CD4-positive, alpha-beta T cell treated with Interferon gamma for 1 hour (primary cell): ENCODE measurements at regions not wholly inside any gene's neighbourhood (a gene's known extent, or its start where the extent isn't known, plus 50 kb on each side); places are given as distances from the start of the nearest gene placed in this dataset.

Source experiments
- DNase-seq: peaks from one replicate; pipeline ENCODE4 v3.0.0-alpha.2; 2020

DNA sequence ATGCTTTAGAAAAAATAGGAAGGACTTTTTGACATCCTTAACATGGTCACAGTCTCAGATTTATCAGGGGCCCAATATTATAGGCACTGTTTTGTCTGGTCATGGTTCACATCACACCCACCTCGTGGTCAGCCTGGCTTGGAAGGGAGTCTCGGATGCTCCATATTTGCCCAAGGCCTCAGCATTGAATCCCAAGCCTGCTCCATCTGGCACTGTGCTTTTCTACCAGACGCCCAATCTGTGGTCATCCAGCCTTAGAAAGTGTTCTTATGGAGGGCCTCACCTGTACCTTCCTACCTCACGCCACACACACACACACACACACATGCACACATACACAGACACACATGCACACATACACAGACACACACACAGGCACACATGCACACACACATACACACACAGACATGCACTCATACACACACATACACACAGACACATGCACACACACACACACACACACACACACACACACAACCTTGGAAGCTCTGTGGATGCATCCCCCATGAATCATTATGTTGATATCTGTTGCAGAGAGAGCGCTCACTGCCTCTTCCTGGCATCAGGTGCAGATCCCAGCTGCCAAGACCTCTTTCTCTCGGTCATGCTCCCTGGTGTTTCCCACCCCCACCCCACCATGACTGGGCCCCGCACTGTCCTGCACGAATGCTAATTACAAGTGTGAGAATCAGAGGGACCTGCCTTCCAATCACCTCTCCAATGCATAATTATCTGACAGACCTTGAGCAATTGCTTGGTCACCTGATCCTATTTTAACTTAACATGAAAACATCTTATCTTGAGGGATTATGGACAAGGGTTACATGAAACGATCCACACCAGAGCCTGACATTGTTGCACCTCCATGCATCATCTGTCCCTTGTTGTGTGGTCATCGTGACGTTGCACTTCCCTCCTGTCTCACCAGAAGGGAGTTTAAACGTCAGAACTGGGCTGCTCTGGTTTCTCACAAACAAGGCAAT is 122.7 kb upstream of the TMEM72 start:
- no peak for DNase-seq

DNA sequence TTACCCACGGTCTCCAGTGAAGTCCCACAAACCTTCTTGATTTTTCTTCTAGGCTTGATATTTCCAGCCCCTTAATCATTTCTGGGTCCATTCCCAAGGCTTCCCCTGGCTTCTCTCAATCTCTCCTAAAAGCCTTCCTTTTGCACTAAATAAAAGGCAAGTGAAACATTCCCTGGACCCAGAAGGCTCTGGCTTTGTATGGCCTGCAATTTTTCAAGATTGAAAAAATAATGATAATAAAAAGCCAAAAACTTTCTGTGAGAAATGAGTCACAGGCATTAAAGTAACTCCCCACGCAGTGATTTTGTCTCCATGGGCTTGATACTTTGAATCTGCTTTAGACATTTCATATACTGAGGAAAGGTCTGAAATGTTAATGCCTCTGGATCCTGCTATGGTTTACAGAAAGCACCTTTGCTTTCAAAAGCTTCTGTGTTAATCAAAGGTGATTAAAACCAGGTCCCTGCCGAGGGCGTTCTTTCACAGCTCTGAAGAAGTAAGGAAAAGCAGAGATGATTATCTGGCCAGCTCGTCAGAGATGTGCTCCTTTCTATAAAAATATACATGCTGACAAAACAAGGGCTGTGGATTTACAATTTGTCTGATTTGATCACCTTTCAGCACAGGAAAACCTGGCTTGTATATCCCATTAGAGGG is 118.9 kb upstream of the TMEM72 start:
- DNase-seq = no peak

DNA sequence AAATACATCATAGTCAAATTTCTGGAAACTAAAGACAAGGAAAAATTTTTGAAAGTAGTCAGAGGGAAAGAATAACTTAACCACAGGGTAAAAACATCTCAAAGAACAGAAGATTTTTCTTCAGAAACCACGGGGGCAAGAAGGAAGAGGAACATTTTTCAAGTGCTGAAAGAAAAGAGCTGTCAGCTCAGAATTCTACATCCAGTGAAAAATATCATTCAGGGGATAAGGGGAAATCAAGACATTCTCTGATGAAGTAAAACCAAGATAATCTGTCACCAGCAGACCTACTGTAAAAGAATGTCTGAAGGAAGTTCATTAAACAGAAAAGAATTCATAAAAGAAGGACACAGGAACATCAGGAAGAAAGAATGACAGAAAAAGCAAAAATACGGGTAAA is 111.2 kb upstream of the TMEM72 start:
- no peak for DNase-seq

DNA sequence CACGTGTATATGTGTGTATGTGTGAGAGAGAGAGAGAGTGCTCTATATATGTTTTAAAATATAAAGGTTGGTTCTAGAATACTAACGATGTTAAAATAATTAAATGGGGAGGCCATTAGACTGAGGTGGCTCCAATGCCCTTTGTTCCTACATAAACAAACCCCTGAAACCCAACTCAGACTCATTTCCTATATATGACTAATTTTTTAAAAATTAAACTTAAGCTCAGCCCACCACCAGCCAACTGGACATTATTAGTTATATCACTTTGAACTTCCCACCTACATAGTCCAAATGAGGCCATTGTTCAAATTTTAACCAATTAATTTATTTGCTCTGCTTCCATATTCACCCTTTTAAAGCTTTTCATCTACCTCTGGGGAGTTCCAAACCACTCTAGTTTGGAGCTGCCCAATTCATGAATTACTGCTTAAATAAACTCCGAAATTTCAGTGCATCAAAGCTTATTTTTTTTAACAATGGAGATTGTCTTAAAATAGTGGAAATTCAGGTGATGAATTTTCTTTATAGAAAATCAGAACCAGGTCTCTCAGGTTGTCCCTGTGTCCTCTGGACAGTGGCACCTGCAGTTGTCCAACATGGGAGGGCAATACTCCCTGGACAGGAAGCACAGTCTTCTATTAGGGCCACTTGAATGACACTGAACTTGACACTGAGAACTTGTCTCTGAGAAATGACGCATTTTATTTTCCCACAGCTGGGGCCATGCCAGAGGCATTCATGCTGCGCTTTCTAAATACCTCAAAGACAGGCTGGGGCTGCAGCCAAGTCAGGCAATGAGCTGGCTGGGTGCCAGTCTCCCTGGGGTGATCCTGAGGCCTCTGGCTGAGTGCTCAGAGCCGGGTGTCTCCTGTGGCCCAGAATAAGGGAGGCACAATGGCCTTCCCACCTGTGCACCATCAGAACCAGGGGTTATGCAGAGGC is 109.5 kb upstream of the TMEM72 start:
- no peak for DNase-seq

DNA sequence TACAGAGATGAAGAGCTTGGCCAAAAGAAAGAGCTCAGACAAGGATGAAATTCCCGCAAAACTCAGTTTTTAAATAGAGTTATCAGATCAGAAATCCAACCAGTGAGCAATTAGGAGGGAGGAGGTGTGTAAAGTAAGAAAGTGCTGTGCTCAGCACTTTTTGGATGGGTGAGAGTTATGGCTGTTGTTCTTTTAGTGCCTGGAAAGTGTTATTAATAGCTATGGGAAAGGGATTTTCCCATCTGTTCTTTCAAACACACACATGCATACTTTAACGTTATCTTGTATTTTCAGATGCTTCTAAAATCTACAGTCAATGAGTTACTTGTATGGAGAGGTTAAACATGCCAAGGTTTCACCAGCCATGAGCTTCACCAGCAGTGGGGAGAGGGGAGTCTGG is 107.3 kb upstream of the TMEM72 start:
- no peak for DNase-seq

DNA sequence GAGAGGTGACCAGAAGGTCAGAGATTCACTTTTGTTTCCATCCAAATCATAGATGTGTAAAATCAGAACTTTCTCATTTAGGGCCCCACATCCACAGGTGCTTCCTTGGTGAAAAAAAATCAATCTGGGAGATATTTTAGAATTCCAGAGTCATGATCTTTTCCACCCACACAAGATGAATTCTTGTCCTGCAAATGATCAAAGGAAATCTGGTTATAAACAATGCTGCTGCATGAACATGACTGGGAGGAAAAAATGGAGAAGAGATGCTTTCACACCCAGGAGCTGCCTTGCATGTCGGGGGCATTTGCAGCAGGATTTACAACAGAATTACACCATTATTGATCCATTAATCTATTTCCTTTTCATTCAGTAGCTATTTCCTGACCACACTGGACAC is 106.5 kb upstream of the TMEM72 start:
- DNase-seq = no peak

DNA sequence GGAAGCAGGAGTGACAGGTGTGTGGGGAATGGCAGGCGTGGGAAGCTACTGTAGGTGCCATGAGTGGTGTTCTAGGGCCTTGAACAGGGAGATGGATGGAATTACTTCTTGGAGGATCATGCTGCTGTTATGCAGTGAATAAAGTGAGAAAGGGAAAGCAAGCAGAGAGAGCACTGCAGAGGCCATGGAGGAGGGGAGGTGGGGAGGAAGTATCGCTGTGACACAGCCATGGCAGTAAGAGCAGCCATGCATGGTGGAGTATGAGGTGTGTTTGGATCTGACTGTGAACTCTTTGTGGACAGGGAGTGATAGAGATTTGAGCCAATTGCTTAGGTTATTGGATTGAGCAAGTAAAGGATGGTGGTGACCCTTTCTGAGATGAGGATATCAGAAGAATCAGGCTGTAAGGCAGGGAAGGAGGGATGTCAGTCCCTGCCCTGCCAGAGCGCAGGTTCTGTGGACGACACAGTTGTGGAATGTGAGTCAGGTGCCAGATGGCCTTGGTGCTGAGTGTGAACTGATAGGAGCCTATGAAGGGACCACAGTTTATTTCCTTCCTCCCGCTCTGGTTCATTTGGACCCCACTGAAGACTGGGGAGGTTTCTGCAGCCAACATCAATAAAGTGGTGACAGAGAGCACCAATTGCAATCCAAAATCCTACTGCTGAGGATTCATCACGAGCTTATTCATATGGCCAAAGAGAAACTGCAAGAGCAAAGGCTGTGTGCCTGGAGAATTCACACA is 105.5 kb upstream of the TMEM72 start:
- no peak for DNase-seq

DNA sequence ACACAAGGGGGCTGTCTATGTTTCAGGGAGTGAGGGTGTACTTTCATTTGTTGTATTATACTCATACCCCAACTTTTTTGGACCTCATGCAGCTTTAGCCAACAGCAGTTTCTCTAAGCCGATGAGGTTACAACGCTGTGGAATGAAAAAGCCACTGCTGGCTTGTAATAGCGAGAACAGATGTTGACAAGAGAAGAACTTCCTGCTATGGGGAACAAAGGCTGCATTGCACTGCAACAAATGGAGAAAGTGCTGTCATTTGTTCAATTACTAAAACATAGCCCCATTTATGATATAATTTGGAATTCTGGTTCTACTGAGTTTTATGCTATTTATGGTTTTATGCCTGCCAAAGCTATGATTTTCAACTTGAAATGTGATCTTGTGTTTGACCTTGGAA is 104.2 kb upstream of the TMEM72 start:
- no peak for DNase-seq

DNA sequence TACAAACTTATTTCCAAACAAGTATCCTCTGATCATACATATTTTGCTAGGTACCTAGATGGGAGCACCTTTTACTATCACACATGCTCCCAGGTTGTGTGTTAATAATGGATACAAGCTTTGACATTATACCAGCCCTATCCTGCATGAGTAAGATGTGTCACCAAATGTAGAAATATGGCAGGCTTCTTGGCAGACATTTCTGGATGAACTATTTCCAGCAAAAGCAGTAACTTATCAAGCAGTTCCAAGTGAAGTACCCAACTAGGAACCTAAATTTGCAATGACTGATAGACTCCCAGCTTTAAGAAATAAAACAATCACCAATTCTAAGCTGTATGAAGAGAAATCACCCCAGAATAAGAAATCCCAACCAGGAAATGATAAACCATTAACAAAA is 103.7 kb upstream of the TMEM72 start:
- no peak for DNase-seq

DNA sequence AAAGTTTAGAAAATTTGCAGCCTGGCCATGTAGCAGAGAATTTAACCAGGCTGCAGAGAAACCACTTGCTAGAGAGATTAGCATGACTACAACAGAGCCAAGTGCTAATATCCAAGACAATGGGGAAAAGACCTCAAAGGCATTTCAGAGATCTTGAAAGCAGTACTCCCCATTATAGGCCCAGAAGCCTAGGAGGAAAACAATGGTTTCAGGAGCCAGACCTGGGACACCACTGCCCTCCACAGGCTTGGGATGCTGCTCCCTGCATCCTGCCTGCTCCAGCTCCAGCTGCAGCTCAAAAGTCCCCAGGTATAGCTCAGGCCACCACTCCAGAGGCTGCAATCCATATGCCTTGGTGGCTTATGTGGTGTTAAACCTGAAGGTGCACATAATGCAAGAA is 101.5 kb upstream of the TMEM72 start:
- DNase-seq = no peak

DNA sequence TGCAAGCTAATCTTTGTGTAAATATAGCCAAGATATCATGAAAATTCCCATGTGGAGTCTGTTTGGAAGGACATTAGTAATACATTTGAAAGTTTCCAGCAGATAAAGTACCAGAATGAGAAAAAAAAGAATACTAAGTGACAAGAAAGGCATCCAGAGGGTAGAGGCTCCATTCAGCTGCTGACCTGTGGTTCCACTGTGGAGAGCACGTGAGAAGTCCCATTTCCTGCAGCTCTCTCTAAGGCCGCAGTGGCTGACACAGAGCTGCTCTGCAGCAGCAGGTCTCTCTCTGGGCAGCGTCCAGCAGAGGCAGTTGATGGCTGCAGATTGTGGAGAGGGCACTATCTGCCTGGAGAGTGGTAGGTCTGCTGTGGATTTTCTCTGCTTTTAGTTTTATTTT is 100.1 kb upstream of the TMEM72 start:
- DNase-seq = no peak

DNA sequence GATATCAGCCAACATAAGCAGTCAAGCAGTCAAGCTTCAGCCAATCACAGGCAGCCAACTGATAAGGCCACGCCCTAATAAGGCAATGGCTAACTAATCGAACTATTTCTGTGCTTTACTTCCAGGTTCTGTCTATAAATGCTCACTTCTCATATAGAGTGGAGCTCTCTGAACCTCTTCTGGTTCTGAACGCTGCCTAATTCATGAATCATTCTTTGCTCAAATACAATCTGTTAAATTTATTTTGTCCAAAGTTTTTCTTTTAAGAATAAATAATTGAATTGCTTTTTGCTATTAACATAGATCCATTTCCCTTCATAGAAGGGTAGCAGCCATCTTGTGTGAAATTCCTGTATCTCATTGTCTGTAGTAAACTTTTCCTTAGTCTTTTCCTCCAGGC is 97.9 kb upstream of the TMEM72 start:
- DNase-seq = no peak

DNA sequence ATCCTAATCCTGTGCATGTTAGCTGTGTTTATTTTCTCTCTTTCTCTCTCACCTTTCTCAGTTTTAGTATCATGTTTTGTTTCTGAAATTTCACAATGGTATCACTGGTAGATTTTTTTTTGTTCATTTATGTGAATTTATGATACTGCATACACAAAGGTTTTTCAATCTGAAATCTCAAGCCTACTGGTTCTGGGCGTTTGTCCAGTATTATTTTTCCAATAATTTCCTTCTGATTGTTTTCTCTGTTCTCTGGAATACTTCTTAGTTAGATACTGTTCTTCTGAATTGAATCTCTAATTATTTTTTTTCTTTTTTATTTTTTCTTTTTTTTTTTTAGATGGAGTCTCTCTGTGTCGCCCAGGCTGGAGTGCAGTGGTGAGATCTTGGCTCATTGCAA is 96.2 kb upstream of the TMEM72 start:
- no peak for DNase-seq

DNA sequence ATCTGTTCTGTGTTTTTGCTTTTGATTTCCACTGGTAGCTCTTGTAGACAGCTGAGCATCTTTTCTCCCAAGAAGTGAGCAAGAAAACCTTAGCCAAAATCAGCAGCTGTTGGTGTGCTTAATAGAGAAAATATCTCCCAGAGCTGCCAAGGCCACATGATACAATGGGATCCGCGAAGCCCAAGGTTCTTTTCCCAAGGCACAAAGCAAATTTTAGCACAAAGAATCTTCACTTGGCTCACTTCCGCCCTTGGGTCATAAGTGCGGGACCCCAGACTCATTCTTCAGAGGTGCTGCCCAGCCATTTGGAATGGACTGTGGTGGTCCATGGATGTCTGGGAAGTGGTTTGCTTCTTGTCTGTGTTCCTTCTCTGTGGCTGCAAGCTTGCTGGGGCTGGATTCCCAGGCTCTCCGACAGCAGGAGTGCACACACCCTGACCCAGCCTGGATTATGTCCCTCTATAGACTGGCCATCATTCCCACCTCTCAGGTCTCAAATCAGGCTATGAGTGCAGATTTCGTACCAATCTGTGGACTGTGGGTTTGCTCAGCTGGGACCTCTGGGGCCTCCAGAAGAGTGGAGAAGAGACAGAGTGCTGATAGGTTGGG is 93.0 kb upstream of the TMEM72 start:
- no peak for DNase-seq

DNA sequence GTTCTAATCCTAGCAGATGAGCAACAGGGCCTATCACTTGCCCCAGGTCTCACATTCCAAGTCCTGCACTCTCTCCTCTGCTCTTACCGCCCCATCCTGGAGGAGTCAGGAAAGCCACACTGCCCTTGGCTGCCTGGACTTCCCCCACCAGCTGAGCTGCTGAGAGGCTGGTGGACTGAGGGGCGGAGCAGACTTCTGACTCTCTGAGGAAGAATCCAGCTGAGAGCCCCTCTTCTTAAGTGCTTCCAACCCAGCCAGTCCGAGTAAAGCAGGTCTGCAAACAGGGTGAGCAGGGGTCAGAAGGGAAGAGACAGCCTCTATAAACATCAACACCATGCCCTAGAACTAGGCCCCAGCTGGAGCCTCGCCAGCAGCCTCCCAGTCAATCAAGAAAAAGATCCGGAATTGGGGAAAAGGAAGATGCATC is 92.4 kb upstream of the TMEM72 start:
- DNase-seq = no peak

DNA sequence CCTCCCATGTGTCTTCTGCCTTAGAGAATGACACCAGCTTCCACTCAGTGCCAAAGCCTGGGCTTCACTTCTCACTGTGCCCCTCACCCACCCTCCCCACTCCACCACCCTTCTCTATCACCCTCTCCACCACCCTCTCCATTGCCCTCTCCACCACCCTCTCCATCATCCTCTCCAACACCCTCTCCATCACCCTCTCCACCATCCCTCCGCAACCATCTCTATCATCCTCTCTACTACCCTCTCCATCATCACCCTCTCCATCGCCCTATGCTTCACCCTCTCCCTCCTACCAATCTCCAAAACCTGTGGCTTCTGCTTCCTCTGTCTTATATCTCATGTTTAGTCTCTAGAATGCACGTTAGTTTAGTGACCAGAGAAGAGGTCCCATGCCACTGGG is 91.0 kb upstream of the TMEM72 start:
- DNase-seq = no peak

DNA sequence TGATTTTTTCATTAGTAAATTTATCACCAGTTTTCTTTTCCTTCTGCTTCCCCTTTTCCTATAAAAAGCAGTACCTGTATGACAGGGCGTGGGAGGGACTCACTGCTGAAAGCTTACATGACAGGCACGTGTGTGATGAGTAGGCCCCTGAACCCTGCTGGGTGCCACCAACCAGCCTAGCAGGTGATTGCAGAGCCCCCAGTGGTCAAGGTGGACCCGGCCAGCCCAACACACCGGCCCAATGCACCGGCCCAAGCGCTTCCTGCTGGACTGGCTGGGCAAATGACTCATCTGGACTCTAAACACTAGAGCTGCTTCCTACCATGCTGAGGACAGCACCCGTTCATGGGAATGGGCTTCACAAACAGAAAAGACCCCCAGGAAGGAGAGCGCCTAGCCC is 89.8 kb upstream of the TMEM72 start:
- DNase-seq = no peak

DNA sequence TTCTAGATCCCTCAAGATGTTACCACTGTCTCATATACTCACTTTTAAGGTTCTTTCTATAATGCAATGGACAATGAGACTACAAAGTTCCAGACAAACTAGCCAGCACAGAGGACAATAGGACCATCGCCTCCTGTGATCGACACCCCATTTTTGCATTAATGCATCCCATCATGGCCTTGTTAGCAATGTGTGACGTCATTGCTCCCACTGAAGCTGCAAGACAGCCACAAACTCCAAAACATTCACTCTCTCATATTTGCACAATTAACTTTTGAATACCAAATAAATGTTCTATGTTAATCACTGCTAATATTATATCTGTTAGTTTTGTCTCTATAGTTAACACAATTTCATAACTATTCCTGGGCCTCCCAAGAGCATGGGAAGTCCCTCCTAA is 88.8 kb upstream of the TMEM72 start:
- DNase-seq = no peak

DNA sequence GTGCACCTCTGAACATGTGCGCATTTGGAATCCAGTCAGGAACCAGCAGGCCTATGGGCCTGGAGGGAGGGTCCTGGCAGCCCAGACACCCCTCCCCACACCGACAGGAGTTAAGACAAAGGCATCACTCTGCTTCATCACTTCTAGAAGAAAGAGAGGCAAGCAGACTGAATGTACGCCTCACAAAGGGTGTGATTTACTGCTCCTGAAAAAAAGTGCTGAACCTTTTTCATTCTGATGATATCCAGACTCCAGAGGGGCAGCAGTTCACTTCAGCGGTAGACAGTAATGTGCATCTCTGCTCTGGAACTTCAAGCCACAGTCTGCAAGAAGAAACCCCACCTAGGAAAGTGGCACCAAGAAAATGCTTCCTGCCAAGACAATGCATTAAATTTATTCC is 88.2 kb upstream of the TMEM72 start:
- DNase-seq = no peak

DNA sequence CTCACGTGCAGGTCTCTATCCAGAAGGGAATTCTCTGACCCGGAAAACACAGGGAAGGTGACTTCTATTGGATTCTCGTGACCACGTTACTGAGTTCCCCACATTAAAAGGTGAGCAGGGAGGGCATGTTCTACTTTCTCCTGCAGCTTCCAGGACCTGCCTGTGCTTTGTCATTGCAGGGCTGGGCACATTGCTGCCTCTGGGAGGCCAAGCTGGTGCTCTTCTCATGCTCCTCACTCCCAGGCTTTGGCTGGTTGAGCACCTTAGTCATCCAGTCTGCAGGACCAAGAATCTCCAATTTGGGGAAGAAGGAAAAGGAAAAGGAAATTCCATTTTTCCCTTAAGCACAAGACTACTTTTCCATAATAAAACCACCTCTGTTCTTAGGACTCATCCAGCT is 86.5 kb upstream of the TMEM72 start:
- no peak for DNase-seq

DNA sequence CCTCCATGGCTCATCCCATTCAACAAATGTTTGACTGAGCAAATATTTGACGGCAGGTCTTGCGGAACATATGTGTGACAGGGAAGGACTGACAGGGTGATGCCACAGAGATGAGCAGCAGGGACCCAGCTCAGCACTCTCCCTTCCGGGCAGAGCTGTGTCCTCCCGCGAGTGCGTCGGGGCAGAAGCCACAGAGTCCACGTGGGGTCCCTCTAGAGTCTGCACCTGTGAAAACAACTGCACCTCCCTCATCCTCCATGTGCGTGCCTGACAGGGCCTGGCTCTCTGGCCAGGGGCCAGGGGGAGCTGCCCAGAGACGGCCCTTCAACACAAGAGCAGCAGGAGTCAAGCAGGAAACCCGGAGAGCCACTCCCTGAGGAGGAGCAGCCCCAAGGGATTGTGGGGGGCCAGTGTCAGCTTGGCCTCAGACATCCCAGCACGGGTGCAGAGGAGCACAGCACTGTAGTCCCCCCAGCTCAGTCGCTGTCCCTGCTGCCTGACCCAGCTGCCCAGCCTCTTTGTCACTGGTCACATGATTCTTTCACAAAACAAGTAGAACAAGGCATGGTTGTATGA is 83.6 kb upstream of the TMEM72 start:
- no peak for DNase-seq
